IPS-11a (cell line): ENCODE measurements at regions not wholly inside any gene's neighbourhood (a gene's known extent, or its start where the extent isn't known, plus 50 kb on each side); places are given as distances from the start of the nearest gene placed in this dataset.
"Not testable (repeated sequence)": the region's sequence is repeated elsewhere in the genome, so short reads cannot be mapped to it uniquely, and the experiment has no call there.

Experiments used
- H3K4me3 ChIP-seq: one replicate; pipeline ENCODE4 v1.5.1; 2013; ENCODE audit warnings: low read depth, low read length, control low read depth

- no peak overlapping the region for H3K4me3 ChIP-seq
Measured at GRCh38 chr3:193922034-193922774, 213.7 kb upstream of the HES1 start.

- H3K4me3 ChIP-seq: not testable (repeated sequence)
Measured at GRCh38 chr3:193923958-193924357, 212.0 kb upstream of the HES1 start.

- not testable (repeated sequence) for H3K4me3 ChIP-seq
Measured at GRCh38 chr3:193926071-193926470, 209.9 kb upstream of the HES1 start.

- H3K4me3 ChIP-seq: not testable (repeated sequence)
Measured at GRCh38 chr3:193927413-193928206, 208.3 kb upstream of the HES1 start.

- no peak overlapping the region for H3K4me3 ChIP-seq
Measured at GRCh38 chr3:193928354-193929209, 207.4 kb upstream of the HES1 start.

GRCh38 chr3:193929373-193929772 lies 206.6 kb upstream of the HES1 start:
- no peak overlapping the region for H3K4me3 ChIP-seq

- H3K4me3 ChIP-seq: no peak overlapping the region
Measured at GRCh38 chr3:193929921-193930646, 205.9 kb upstream of the HES1 start.

- H3K4me3 ChIP-seq: no peak overlapping the region
Measured at GRCh38 chr3:193932136-193932535, 203.8 kb upstream of the HES1 start.

GRCh38 chr3:193932576-193932975 lies 203.4 kb upstream of the HES1 start:
- H3K4me3 ChIP-seq: no peak overlapping the region

- H3K4me3 ChIP-seq: no peak overlapping the region
Measured at GRCh38 chr3:193933451-193933850, 202.5 kb upstream of the HES1 start.

- no peak overlapping the region for H3K4me3 ChIP-seq
Measured at GRCh38 chr3:193935916-193936315, 200.0 kb upstream of the HES1 start.

- no peak overlapping the region for H3K4me3 ChIP-seq
Measured at GRCh38 chr3:193938613-193939012, 197.3 kb upstream of the HES1 start.

GRCh38 chr3:193939527-193939926 lies 196.4 kb upstream of the HES1 start:
- no peak overlapping the region for H3K4me3 ChIP-seq

GRCh38 chr3:193940526-193940925 lies 195.4 kb upstream of the HES1 start:
- no peak overlapping the region for H3K4me3 ChIP-seq

- H3K4me3 ChIP-seq: no peak overlapping the region
Measured at GRCh38 chr3:193941486-193941885, 194.5 kb upstream of the HES1 start.

- H3K4me3 ChIP-seq: no peak overlapping the region
Measured at GRCh38 chr3:193942516-193943055, 193.4 kb upstream of the HES1 start.

- H3K4me3 ChIP-seq: no peak overlapping the region
Measured at GRCh38 chr3:193943200-193943599, 192.7 kb upstream of the HES1 start.

- no peak overlapping the region for H3K4me3 ChIP-seq
Measured at GRCh38 chr3:193943851-193944517, 192.0 kb upstream of the HES1 start.

- H3K4me3 ChIP-seq: no peak overlapping the region
Measured at GRCh38 chr3:193944518-193944884, 191.4 kb upstream of the HES1 start.

- no peak overlapping the region for H3K4me3 ChIP-seq
Measured at GRCh38 chr3:193945143-193945542, 190.8 kb upstream of the HES1 start.
